ENCODE measurements at regions not wholly inside any gene's neighbourhood (a gene's known extent, or its start where the extent isn't known, plus 50 kb on each side); places are given as distances from the start of the nearest gene placed in this dataset.

DNA sequence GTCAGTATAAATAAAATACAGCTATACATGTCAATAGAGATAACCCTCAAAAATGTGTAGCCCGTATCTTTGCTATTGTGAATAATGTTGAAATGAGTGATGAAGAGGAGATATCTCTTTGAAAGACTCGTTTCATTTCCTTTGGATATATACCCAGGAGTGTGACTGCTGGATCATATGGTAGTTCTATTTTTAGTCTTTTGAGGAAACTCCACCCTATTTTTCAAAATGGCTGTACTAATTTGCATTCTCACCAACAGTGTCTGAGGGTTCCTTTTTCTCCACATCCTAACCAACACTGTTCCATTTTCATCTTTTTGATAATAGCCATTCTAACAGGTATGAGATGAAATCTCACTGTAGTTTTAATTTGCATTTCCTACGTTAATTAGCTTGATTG, 237.5 kb upstream of the GBE1 start:
- H3K27me3 ChIP-seq (replicated peaks; ENCODE audit: insufficient read depth): no peaks in the 10 kb centered on the region
- DNase-seq: no peak
- no peaks in the 10 kb centered on the region for H3K9me2 ChIP-seq (ENCODE audit: insufficient read depth)
- H3F3A ChIP-seq (ENCODE audit: insufficient read depth): no peaks in the 10 kb centered on the region
- no peak overlapping the region for H3K27ac ChIP-seq
- H3K9ac ChIP-seq: no peak overlapping the region
- H2AFZ ChIP-seq: 0 out of 2 replicates have a peak overlapping the region, but pooled peaks have one; percentile 21
- no peak overlapping the region for H3K4me2 ChIP-seq (ENCODE audit: unreplicated experiment)
- WGBS, 2 experiments (ENCODE audit: low coverage in 1 of 2, low lambda C conversion rate in 2 of 2, missing lambda C conversion rate in 2 of 2): 72 to 76% methylated on average over 3 of the region's 3 CpGs
- TF ChIP-seq EZH2phosphoT487 (IDR thresholded peaks at IDR 0.05; ENCODE audit: insufficient read depth, low read depth) (no peak), EZH2 (IDR thresholded peaks at IDR 0.05; ENCODE audit: insufficient read depth, poor library complexity, severe bottlenecking) (no peak)
- in situ Hi-C loops (cut with MboI): no loop called here
- no peaks in the 10 kb centered on the region for H3K36me3 ChIP-seq (ENCODE audit: low read depth)
- H3K4me3 ChIP-seq: no peak overlapping the region
- H4K20me1 ChIP-seq (ENCODE audit: insufficient read depth): no peaks in the 10 kb centered on the region
- H3K9me3 ChIP-seq (ENCODE audit: low read depth): no peaks in the 10 kb centered on the region
- no peaks in the 10 kb centered on the region for H3K79me2 ChIP-seq (ENCODE audit: insufficient read depth)
- H3K4me1 ChIP-seq (ENCODE audit: insufficient read depth): peaks cover 6% of the 10 kb centered on the region; the same call in 1 of the 2 replicates

DNA sequence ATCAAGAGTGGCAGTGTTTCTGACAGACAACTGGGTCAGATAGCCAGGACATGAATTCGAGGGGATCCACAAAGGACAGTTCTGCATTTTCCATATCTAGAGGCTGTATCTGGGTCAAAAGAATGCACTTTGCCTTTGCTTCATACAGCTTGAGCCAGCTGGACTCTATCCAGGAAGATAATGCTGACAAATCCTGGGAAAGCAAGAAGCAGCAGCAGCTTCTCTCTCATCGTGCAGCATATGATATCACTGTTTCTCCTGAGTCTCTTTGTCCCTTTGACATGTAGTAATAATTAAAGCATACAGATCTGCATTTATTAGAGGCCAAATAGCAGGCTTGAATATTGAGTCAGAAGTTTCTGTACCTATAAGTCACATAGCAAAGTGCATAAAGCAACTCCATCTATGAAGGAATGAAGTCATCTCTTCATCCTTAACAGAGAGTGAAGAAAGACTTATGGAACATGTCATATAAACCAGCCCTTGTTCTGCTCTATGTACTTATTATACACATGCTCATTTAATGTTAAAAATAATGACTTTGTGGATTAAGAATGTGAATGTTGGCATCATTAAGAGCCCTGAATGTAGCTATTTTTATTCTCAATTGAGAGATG, 236.8 kb upstream of the GBE1 start:
- Histone ChIP-seq H3K27me3 (replicated peaks; ENCODE audit: insufficient read depth) (no peaks in the 10 kb centered on the region), H3F3A (ENCODE audit: insufficient read depth) (no peaks in the 10 kb centered on the region), H3K9me2 (ENCODE audit: insufficient read depth) (no peaks in the 10 kb centered on the region), H3K4me1 (ENCODE audit: insufficient read depth) (peaks cover 6% of the 10 kb centered on the region; the same call in 1 of the 2 replicates), H3K9ac (no peak overlapping the region), H3K4me2 (ENCODE audit: unreplicated experiment) (no peak overlapping the region), H2AFZ (no peak overlapping the region), H4K20me1 (ENCODE audit: insufficient read depth) (no peaks in the 10 kb centered on the region), H3K27ac (no peak overlapping the region), H3K36me3 (ENCODE audit: low read depth) (no peaks in the 10 kb centered on the region), H3K9me3 (ENCODE audit: low read depth) (no peaks in the 10 kb centered on the region), H3K79me2 (ENCODE audit: insufficient read depth) (no peaks in the 10 kb centered on the region), H3K4me3 (no peak overlapping the region)
- in situ Hi-C loops (cut with MboI): no loop called here
- 13 to 15% methylated on average over 2 of the region's 2 CpGs for WGBS, 2 experiments (ENCODE audit: low coverage in 1 of 2, low lambda C conversion rate in 2 of 2, missing lambda C conversion rate in 2 of 2)
- TF ChIP-seq EZH2 (IDR thresholded peaks at IDR 0.05; ENCODE audit: insufficient read depth, poor library complexity, severe bottlenecking): no peak
- no peak for TF ChIP-seq EZH2phosphoT487 (IDR thresholded peaks at IDR 0.05; ENCODE audit: insufficient read depth, low read depth)
- DNase-seq: peak; percentile 56

DNA sequence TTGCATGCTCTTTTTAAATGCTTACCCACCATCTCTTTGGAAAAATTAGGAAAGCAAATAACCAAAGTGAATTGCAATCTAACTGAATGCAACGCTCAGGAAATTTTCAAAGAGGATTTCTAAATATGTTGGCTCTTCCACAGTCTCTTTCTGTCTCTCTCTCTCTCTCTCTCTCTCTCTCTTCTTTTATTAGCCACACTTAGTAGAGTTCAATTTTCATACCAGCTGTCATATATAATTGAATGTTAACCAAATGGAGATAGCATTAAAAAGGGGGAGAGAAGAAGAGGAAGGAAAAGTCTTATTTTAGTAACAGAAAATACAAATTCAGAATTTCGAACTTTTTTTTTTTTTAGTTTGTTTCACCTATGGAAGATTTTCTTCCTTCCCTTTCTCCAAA, 235.9 kb upstream of the GBE1 start:
- 29 to 37% methylated on average over 2 of the region's 2 CpGs for WGBS, 2 experiments (ENCODE audit: low coverage in 1 of 2, low lambda C conversion rate in 2 of 2, missing lambda C conversion rate in 2 of 2)
- DNase-seq: no peak
- peaks cover 6% of the 10 kb centered on the region; the same call in 1 of the 2 replicates for H3K4me1 ChIP-seq (ENCODE audit: insufficient read depth)
- no peak overlapping the region for H3K27ac ChIP-seq
- no peaks in the 10 kb centered on the region for H4K20me1 ChIP-seq (ENCODE audit: insufficient read depth)
- no peaks in the 10 kb centered on the region for H3K9me2 ChIP-seq (ENCODE audit: insufficient read depth)
- in situ Hi-C loops (cut with MboI): no loop called here
- H3K79me2 ChIP-seq (ENCODE audit: insufficient read depth): no peaks in the 10 kb centered on the region
- H3K9me3 ChIP-seq (ENCODE audit: low read depth): no peaks in the 10 kb centered on the region
- H3K9ac ChIP-seq: no peak overlapping the region
- H2AFZ ChIP-seq: no peak overlapping the region
- no peak overlapping the region for H3K4me3 ChIP-seq
- TF ChIP-seq EZH2 (IDR thresholded peaks at IDR 0.05; ENCODE audit: insufficient read depth, poor library complexity, severe bottlenecking) (no peak), EZH2phosphoT487 (IDR thresholded peaks at IDR 0.05; ENCODE audit: insufficient read depth, low read depth) (no peak)
- H3F3A ChIP-seq (ENCODE audit: insufficient read depth): no peaks in the 10 kb centered on the region
- H3K27me3 ChIP-seq (replicated peaks; ENCODE audit: insufficient read depth): no peaks in the 10 kb centered on the region
- H3K36me3 ChIP-seq (ENCODE audit: low read depth): no peaks in the 10 kb centered on the region
- no peak overlapping the region for H3K4me2 ChIP-seq (ENCODE audit: unreplicated experiment)

DNA sequence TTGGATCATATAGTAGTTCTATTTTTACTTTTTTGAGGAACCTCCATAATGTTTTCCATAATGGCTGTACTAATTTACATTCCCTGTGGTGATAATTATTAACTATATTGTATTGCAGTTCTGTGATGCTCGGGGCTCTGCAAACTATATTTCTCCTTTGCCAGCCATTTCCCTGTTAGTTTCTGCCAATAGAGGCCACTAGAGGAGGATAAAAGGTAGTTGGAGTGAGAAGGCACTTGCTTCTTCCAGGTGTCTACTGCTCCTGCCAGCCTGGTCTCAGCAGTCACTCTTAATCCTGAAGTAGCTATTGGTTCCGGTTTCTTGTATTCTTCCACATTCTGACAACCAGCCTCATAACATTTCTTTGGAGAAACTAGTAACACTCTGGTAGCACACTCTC, 233.9 kb upstream of the GBE1 start:
- Histone ChIP-seq H3K9me2 (ENCODE audit: insufficient read depth) (no peaks in the 10 kb centered on the region), H3K27me3 (replicated peaks; ENCODE audit: insufficient read depth) (no peaks in the 10 kb centered on the region), H3K9me3 (ENCODE audit: low read depth) (no peaks in the 10 kb centered on the region), H3K4me2 (ENCODE audit: unreplicated experiment) (no peak overlapping the region), H3K79me2 (ENCODE audit: insufficient read depth) (no peaks in the 10 kb centered on the region), H3K36me3 (ENCODE audit: low read depth) (no peaks in the 10 kb centered on the region), H3K9ac (no peak overlapping the region), H2AFZ (no peak overlapping the region), H3F3A (ENCODE audit: insufficient read depth) (no peaks in the 10 kb centered on the region), H3K27ac (no peak overlapping the region), H3K4me3 (no peak overlapping the region), H3K4me1 (ENCODE audit: insufficient read depth) (peaks cover 6% of the 10 kb centered on the region; the same call in 1 of the 2 replicates), H4K20me1 (ENCODE audit: insufficient read depth) (no peaks in the 10 kb centered on the region)
- in situ Hi-C loops (cut with MboI): no loop called here
- no peak for DNase-seq
- no peak for TF ChIP-seq EZH2 (IDR thresholded peaks at IDR 0.05; ENCODE audit: insufficient read depth, poor library complexity, severe bottlenecking)
- TF ChIP-seq EZH2phosphoT487 (IDR thresholded peaks at IDR 0.05; ENCODE audit: insufficient read depth, low read depth): no peak
- WGBS, 2 experiments (ENCODE audit: low coverage in 1 of 2, low lambda C conversion rate in 2 of 2, missing lambda C conversion rate in 2 of 2): 87 to 92% methylated on average over 2 of the region's 2 CpGs
